Stimulated activated CD8-positive, alpha-beta memory T cell treated with anti-CD3 and anti-CD28 coated beads, Interleukin-7, amount 100 ng/mL, for 1 hour (primary cell): ENCODE measurements at regions not wholly inside any gene's neighbourhood (a gene's known extent, or its start where the extent isn't known, plus 50 kb on each side); places are given as distances from the start of the nearest gene placed in this dataset.

Experiments
- DNase-seq, 2 donors: peaks; one replicate each; pipeline ENCODE4 v3.0.0-alpha.2; 2020; ENCODE audit warnings: low read depth in 2 of 2

DNA sequence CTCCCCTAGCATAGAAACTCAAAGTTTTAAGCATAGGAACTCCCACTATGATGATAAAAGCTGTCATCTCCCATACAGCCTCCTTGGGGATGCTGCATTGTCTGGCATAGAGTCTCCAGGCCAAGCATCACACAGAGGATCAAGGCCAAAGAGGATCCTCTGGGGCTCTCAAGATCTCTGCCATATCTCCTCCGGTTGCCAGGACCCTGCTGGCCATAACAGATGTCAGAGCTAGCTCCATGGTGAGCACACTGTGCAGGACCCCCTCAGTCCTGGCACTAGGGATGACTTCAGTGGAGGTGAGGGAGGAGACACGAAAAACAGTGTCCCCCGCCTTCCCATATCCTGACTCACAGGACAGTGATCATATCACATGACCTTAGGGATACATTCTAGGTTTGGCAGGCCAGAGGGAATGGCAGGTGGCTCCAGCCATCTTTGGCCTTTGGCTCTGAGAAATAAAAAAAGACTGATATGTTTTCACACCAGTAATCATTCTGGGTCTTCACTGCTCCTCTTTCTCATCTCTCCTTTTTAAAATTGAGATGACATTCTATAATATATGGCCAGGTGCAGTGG lies 235.0 kb downstream of the MYCN start:
- DNase-seq = no peak

DNA sequence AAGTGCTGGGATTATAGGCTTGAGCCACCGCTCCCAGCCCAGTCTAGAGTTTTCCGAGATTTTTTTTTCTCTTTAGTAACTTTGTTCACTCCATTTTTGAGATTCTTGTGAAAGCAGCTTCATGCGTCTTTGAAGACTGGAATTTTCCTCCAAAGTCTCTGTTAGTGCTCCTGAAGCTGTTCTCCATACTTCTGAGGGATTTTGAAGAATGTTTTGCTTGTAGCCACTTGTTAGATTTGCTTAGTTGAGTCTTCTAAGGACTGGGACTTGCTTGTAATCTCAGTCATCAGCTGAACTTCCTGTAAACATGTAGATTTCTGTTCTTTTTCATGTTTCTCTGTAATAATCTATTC lies 234.3 kb downstream of the MYCN start:
- no peak for DNase-seq

DNA sequence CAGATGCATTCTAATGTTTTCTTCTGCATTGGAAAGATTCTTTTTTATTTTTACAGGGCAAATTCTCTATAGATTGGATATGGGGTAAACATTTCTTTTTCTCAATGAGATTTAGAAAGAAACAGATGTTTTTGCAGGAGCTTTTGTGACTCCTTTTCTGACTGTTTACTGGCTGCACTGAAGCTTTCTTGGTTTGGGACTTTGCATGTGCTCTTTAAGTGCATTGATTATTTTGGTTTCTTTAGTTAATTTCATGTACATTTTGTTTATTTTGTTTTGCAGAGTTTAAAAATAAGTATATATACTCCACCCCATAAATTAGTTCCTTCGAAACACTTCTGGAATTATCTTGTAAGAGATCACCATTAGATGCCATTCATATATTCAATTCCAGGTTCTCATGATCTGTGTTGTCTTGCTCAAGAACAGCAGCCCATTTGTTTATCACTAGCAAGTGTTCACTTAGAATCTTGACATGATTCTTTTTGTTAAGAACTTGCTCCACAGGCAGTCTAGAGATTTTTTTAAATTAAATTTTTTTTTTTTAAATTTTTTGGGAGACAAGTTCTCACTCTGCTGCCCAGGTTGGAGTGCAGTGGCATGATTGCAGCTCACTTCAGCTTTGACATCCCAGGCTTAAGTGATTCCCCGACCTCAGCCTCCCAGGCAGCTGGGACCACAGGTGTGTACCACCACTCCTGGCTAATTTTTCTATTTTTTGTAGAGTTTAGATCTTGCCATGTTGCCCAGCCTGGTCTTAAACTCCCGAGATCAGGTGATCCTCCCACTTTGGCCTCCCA lies 233.7 kb downstream of the MYCN start:
- no peak for DNase-seq

DNA sequence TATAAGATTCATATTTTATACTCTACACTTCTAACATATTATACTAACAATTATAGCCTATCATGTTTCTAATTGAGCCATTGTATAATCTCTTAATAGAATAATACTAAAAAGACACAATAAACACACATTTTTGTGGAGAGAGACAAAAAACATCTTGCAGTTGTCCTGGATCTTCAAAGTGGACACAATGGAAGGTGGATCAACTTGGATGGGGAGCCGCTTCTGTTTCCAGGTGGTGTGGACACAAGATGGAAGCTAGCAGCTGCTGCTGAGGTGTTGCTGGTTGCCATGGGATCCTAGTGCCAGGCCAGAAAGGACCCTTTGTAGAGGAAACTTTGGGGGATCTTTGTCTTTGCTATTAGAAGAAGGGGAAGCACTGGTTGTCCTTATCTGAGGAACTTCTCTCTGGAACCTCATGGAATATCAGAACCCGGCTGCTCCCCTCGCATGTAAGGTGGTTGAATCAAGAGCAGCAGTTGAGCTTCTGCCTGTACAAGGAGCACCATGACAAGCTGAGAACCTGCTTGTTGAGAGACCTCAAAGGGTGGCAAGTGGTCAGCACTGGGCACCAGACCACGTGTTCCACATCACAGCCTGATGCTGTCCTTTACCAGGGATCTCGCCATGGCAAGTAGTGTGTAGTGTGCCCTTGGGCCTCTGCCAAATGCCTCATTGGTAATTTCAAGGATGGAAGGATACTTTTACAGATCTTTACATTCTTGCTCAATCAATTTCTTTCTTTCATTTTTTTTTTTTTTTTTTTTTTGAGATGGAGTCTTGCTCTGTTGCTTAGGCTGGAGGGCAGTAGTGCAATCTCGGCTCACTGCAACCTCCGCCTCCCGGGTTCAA lies 232.2 kb downstream of the MYCN start:
- no peak for DNase-seq

DNA sequence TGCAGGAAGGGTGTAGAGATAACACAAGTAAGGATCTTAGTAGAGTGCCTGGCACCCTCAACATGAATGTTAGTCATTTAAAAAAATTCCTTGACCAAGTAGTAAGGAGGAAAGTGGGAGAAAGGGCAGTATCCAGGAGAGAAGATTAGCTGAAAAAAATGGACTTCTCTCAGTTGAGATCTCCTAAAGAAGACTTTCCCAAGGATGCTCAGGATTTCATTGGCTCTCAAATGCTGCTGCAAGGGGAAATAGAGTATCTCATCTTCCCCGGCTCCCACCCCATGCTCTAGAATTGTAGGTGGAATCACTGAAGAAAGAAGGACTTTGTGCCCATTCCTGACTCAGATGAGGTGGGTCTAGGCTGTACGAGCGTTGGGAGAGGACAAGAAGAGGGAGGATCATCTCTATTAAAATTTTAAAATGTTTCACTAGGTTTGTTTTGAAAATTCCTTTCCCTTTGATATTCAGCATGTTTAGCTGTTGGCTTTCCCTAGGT lies 231.1 kb downstream of the MYCN start:
- DNase-seq = no peak

DNA sequence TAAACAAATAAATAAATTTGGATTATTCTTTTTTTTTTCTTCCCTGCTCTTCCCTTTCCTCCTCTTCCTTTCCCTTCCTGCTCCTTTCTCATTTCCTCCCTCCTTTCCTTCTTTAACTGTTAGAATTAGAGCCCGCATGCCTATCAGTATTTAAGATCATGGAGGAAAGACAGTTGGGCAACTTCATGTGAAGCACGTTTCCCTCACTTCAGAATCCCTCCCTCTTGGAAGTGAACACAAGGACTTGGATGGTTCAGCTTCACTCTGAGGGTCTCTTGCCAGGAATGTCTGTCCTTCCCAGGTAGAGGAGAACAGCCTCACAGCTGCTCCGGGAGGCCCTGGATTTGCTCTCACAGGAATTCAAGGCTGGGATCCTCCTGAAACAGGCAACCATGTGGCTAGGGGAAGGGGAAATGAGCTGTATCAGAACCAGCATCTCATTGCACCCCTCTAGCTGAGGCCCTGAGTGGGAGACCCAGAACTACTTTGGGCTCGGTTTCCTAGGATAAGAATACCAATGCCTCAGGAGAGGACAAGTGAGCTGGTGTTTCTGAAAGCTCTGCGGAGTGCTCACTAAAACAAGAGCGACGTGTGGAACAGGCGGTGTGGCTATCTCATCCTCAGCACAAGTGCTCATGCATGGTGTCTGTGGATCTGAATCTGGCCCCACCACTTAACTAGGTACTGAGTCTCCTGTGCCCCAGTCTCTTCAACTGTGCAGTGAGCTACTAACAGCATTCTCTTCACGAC lies 230.5 kb downstream of the MYCN start:
- no peak for DNase-seq

DNA sequence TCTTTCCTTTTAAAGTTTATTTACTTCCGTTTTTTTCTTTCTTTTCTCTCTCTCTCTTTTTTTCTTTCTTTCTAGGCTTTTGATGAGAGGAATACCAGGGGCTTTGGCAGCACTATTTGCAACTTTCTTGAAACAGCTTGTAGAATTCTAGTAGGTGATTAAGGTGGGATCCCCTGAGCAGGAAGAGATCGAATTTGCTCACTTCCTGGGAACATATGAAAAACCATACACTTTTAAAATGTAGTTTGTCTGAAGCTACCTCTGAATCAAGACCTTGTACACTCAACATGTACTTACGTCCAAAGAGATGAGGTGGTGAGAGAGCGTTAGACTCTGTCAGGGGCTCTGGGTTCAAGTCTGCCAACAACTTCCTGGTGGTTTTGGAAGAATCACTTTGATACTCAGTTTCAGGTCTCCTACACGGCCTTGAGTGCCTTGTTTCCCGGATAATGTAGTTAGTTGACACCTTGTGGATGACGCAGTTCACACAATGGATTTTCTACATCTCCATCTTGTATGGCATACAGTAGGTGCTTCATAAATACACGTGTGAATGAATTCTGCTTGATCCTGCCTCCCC lies 229.1 kb downstream of the MYCN start:
- DNase-seq = no peak

DNA sequence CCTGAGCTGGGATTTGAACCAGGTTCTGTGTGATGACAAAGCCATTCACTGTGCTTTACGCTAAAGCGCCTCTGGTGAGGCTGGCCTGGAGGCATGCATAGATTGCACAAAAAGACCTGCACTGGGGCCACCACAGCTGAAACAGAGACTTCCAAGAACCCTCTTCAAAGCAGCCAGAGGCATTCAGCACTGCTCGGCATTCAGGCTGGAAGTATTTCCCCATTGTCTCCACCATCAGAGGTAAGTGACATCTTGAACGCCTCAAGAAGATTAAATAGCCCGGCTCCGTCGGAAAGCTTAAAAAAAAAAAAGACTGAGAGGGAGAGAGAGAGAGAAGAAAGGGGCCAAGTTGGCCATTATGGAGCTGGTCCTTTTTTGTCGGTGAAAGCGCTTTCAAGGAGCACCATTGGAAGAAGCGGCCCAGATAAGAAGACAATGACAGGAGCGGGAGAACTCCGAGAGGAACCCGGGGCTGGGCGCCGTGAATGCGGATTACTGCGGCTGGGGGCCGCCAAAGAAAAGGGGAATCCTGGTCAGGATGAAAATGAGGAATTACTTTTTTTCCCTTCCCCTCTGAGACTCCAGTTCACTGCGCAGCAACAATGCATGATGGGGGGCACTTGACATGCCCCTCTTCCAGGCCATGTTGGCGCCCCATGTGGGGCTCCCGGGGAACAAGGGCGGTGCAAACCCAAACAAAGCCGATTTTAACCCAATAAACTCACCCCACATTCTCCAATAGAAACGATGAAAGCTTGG lies 228.3 kb downstream of the MYCN start:
- DNase-seq = no peak

DNA sequence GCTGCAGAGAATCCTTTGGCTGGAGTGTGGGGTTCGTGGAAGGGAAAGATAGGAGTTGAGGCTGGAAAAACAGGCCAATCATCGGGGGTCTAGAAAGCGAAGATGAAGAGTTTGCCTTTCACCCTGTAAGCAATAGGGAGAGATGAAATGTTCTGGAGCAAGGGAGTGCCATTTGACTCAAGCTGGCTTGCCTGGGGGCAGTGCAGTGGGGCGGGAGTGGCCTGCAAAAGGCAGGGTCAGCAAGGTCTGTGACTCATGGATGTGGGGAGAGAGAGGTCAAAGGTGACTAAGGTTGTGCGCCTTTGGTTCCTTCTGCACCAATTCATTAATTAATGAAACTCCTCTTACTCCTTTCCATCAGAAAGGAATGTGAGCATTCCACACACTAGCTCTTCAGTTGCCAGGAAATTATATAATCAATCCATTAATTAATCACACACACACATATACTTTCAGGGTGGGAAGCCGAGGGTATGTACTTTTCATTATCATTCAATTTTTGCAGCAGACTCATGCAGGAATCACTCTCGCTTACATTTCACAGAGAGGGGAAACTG lies 227.6 kb downstream of the MYCN start:
- DNase-seq = no peak

DNA sequence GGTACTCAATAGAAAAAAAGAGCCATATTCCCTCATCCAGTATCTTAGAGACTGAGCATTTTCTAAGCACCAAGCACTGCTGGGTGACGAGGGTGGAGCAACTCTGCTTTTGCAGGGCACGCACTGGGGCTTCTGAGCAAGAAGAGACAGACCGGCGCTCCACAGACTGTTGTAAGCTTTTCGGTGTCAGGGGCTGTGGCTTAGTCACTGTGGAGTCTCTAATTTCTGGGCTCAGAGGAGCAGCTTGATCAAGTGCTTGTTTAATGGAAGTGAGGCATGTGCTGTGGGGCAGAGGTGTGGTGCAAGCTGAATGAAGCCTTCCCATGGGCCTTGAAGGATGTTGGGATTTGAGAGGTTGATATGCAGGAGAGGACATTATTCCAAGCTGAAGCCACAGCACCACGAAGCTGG lies 227.1 kb downstream of the MYCN start:
- no peak for DNase-seq

DNA sequence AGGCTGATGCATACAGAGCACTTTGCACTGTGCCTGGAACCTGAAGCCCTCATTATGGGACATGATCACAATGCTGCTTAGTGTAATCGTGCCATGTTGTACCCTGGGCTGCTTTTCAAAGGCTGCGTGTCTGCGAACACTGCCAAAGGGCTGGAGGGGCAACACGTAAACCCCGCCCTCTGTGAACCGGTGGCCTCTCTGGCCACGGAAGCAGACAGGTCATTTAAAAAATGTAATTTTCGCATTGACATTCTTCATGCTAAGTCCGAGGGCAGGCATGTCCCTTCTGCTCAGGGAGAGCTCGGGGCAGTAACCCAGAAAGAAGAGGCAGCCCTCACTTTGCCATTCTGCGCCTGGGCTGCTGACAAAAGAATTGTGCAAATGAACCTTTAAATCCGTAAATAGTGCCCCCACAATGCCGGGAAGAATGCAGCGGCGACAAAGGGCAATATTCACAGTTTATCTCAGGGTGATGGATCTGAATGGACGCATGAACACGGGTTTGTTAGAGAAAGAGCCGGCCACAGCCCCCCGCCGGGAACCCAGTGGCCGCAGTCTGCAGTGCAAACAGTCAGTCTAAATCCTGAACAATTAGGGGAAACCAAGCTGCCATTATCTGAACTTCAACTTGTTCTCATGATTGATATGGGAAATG lies 226.1 kb downstream of the MYCN start:
- DNase-seq = no peak

DNA sequence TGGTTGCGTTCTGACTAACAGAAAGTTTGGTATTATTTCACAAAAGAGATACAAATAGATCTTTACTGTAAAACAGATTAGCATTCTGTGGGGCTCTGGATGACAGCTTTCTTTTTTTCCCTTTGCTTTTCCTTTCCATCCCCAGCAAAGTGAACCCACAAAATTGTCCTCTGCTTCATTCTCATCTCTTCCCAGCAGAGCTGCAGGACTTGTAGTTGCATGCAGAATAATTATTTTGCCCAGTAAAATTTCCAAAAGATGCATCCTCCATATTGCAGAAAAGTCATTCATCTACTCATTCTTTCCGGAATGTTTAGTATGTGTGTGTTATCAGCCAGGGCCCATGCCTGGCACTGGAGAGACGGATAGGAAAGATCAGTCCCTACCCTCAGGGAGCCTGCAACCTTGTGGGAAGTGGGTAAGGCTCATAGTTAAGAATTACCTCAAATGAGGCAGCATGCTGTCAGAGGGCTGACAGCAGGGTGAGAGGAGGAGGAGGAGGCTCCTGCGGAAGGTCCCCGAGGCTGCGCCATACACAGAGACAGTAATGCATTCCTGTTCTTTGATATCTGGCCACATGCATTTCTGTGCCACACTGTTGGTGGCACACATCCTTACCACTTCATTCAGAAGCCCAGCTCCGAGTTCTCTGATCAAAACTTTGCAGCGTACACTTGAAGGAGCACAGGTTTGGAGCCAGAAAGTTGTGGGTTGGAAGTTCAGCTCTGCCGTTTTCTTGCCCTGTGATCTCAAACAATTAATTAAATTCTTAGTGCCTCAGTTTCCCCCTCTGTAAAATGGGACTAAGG lies 225.4 kb downstream of the MYCN start:
- no peak for DNase-seq

DNA sequence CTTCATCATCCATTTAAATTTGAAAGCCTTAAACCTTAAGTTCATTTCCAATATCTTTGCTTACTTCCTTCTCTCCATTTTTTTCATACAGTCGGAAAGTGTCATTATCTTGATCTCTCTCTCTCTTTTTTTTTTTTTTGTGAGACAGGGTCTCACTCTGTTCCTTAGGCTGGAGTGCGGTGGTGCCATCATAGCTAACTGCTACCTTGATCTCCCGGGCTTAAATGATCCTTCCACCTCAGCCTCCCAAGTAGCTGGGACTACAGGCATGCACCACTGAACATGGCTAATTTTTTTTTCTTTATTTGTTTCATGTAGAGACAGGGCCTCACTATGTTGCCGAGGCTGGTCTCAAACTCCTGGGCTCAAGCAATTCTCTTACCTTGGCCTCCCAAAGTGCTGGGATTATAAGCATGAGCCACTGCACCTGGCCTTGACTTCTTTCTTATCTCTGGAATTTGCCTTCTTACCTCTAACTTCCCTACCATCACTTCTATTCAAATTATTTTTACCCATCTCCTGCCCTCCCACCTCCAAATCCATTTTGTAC lies 222.2 kb downstream of the MYCN start:
- DNase-seq = no peak

DNA sequence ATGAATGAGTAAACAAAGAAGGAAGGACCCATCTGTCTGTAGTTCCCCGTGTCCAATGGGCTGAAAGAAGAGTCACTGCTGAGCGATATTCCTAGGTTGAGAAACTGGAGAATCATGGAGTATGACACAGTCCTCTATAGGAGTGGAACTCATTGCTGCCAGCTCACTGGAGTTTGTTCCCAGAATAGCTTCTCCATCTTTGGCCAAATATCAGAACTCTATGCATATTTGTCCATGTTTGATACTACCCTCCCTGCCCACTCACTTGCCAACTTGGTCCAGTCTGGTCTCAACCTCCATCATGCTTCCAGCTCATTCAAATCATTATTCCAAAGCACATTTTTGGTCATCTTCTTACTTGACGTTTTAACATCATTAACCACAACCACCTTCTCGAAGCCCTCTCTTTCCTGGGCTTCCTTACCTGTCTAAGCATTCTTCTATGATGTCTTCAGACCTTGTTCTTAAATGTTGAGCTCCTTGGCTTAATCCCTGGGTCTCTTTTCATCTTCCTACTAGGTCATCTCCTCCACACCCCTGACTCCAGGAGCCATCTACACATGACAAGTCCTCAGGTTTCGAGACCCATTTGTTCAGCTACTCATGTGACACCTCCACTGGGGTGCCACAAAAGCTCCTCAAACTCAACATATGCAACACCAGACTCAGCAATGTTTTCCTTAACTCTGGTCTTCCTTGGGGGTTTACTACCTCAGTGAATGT lies 221.6 kb downstream of the MYCN start:
- DNase-seq = no peak

DNA sequence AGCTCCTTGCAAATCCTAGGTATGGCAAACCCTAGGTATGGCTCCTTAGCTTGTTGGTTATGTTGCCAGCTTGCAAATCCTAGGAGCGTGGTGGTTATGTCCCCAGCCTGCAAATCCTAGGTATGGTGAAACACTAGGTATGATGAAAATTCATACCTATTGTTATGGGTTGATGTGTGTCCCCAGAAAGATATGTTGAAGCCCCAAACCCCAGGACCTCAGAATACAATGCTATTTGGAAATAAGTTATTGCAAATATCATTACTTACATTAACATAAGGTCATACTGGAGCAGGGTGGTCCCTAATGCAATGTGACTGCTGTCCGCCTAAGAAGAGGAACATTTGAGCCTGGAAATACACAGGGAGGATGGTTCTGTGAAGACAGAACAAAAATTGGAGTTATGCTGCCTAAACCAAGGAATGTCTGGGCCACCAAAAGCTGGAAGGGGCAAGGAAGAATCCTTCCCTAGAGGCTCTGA lies 220.8 kb downstream of the MYCN start:
- no peak for DNase-seq

DNA sequence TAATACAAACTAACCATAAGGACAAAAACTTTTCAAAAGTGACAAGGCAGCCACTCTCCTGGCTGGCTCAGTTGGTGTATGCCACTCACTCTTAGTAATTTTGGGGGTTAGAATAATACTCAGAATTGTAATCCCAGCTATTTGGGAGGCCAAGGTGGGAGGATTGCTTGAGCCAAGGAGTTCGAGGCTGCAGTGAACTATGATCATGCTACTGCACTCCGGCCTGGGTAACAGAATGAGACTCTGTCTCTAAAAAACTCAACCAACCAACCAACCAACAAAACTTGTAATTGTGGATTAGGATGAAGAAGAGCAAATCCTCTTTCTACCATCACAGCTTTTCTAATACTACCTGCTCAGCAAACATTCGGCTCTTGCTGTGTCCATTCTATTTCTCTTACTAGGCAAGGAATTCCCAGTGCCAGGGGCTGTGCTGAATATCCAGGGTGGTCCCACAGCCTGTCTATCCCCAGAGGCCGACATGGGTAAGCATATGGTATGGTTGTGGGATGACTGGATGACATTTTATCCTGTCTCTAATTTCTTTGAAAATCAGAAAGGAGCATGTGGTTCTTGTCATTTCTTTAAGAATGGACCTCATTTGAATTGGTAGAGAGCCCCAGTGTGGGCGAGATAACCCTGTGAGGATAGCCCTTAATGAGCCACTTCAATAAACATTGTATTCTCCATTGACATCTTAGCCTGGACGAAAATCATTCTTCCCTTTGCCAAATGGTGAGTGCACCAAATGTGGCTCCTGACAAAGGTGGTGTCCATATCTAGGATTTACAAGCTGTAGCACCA lies 220.1 kb downstream of the MYCN start:
- DNase-seq = no peak

DNA sequence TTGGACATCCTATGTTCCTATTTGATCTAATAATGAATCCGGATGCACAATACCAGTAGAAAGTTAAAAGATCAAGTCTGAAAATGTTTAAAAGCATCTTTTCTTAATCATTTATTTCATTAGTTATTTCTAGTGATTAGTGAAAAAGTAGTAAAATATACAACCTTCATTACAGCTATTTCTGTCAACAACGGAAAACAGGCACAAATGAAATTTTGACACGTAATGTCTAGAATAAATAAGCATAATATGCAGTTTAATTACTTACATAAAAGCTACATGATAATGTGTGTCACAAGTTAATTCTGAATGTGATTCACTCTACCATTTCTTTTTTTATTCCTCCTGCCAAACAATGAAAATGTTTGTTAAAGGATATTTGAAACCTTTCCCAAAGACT lies 216.1 kb downstream of the MYCN start:
- no peak for DNase-seq
